ENCODE measurements at regions not wholly inside any gene's neighbourhood (a gene's known extent, or its start where the extent isn't known, plus 50 kb on each side); places are given as distances from the start of the nearest gene placed in this dataset.

DNA sequence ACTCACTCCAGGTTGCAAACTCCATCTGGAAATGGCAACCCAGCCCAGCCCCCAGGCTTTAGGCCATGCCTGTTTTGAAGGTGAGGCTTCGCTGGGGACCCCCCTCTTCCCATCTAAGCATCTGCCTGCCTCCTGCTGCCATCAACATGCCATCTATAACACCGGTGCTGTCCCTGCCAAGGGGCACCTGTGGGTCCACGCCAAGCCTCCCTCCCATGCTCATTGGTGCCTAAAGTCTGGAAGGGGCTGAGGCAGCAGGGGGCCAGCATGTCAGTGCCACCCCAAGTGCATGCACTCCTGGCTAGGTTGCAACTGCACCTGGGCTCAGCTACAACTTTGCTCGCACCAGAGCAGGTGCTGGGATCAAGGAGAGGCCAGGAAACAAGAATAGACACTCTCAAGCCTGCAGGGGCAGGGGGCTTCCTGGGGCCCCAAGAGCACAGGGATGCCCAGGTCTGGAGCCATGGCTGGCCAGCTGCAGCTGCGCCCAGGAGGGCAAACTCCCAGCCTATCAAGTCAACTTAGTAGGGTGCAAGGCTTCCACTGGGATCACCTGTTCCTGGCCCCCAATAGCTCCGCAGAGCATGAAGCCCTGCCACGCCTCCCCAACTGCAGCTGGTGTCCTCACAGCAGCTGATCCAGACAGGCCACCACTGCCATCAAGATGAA lies 151.3 kb upstream of the HSF2 start:
- TF ChIP-seq TAF1 (IDR thresholded peaks at IDR 0.05; ENCODE audit: low read depth, low read length) (no peak), POLR2A (IDR thresholded peaks at IDR 0.05; ENCODE audit: low read depth, low read length) (no peak), POLR2AphosphoS5 (IDR thresholded peaks at IDR 0.05; ENCODE audit: low read depth, low read length) (no peak)
